HG03342 (cell line): ENCODE measurements at regions not wholly inside any gene's neighbourhood (a gene's known extent, or its start where the extent isn't known, plus 50 kb on each side); places are given as distances from the start of the nearest gene placed in this dataset.
"Not testable (repeated sequence)": the region's sequence is repeated elsewhere in the genome, so short reads cannot be mapped to it uniquely, and the experiment has no call there.

Source experiments
- ATAC-seq: cut with Tn5 transposase; IDR thresholded peaks from one replicate; pipeline ENCODE4 v1.9.1; 2021; ENCODE audit warnings: mild to moderate bottlenecking, moderate library complexity; ENCODE audit not compliant: unreplicated experiment

- not testable (repeated sequence) for ATAC-seq
Observed at GRCh38 chr17:15802917-15803316, 70.8 kb downstream of the TBC1D26 start.

GRCh38 chr17:15806825-15807224, 74.7 kb downstream of the TBC1D26 start:
- not testable (repeated sequence) for ATAC-seq

GRCh38 chr17:15813388-15813787, 81.3 kb downstream of the TBC1D26 start:
- not testable (repeated sequence) for ATAC-seq

GRCh38 chr17:15814003-15814402, 81.9 kb downstream of the TBC1D26 start:
- ATAC-seq: not testable (repeated sequence)

GRCh38 chr17:15817861-15818260, 85.8 kb downstream of the TBC1D26 start:
- not testable (repeated sequence) for ATAC-seq

- not testable (repeated sequence) for ATAC-seq
Observed at GRCh38 chr17:15822280-15822679, 90.2 kb downstream of the TBC1D26 start.

- peak; percentile 36 for ATAC-seq
Observed at GRCh38 chr17:15828727-15829314, 96.7 kb downstream of the TBC1D26 start.

- ATAC-seq: not testable (repeated sequence)
Observed at GRCh38 chr17:15830221-15830620, 98.1 kb downstream of the TBC1D26 start.

GRCh38 chr17:15831182-15831581, 99.1 kb downstream of the TBC1D26 start:
- peak; percentile 91 for ATAC-seq

- not testable (repeated sequence) for ATAC-seq
Observed at GRCh38 chr17:15832921-15833480, 100.9 kb downstream of the TBC1D26 start.

GRCh38 chr17:15833890-15834289, 101.8 kb downstream of the TBC1D26 start:
- ATAC-seq: not testable (repeated sequence)

GRCh38 chr17:15835481-15835880, 103.4 kb downstream of the TBC1D26 start:
- not testable (repeated sequence) for ATAC-seq

- ATAC-seq: not testable (repeated sequence)
Observed at GRCh38 chr17:15836249-15836982, 104.3 kb downstream of the TBC1D26 start.

- not testable (repeated sequence) for ATAC-seq
Observed at GRCh38 chr17:15836991-15837390, 104.9 kb downstream of the TBC1D26 start.

GRCh38 chr17:15847447-15848229, 97.3 kb upstream of the ADORA2B start:
- ATAC-seq: not testable (repeated sequence)

GRCh38 chr17:15849054-15849453, 95.9 kb upstream of the ADORA2B start:
- ATAC-seq: peak; percentile 57

GRCh38 chr17:15850071-15850470, 94.9 kb upstream of the ADORA2B start:
- not testable (repeated sequence) for ATAC-seq

- not testable (repeated sequence) for ATAC-seq
Observed at GRCh38 chr17:15850687-15851086, 94.2 kb upstream of the ADORA2B start.

GRCh38 chr17:15852863-15853262, 92.1 kb upstream of the ADORA2B start:
- ATAC-seq: not testable (repeated sequence)

- not testable (repeated sequence) for ATAC-seq
Observed at GRCh38 chr17:15856191-15856590, 88.7 kb upstream of the ADORA2B start.

GRCh38 chr17:15856745-15857144, 88.2 kb upstream of the ADORA2B start:
- ATAC-seq: not testable (repeated sequence)
